ENCODE measurements at regions not wholly inside any gene's neighbourhood (a gene's known extent, or its start where the extent isn't known, plus 50 kb on each side); places are given as distances from the start of the nearest gene placed in this dataset.
A peak's percentile ranks its signal among the peaks of the same experiment; 100 is the strongest.
"Not testable (repeated sequence)": the region's sequence is repeated elsewhere in the genome, so short reads cannot be mapped to it uniquely, and the experiment has no call there.

- TF ChIP-seq, protein P1, sequence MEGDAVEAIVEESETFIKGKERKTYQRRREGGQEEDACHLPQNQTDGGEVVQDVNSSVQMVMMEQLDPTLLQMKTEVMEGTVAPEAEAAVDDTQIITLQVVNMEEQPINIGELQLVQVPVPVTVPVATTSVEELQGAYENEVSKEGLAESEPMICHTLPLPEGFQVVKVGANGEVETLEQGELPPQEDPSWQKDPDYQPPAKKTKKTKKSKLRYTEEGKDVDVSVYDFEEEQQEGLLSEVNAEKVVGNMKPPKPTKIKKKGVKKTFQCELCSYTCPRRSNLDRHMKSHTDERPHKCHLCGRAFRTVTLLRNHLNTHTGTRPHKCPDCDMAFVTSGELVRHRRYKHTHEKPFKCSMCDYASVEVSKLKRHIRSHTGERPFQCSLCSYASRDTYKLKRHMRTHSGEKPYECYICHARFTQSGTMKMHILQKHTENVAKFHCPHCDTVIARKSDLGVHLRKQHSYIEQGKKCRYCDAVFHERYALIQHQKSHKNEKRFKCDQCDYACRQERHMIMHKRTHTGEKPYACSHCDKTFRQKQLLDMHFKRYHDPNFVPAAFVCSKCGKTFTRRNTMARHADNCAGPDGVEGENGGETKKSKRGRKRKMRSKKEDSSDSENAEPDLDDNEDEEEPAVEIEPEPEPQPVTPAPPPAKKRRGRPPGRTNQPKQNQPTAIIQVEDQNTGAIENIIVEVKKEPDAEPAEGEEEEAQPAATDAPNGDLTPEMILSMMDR (IDR thresholded peaks at IDR 0.05; ENCODE audit: unreplicated experiment in 3 of 3), result peak; percentile 35 to 53 (median 48)
- H3K36me3 Mint-ChIP-seq (ENCODE audit: low read depth), result peaks cover 9% of the 10 kb centered on the region
Observed at GRCh38 chrX:65451663-65452062, 82.9 kb downstream of the LAS1L start.

DNA sequence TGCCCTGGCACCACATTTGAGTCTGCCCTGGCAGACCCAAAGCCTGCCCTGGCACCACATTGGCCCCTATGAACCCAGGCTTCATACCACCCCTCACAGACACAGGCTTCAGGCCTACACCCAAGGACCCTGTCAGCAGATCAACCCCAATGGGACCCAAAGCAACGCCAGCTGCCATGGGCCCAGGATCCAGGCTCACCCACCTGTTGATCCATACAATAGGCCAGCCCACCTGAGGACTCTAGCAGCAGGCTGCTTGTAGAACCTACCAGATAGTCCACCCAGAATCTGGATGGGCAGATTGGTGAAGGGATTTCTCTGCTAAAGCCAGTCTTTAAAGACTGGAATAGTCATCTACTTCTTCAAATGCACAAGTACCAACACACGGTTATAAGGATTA is 114.4 kb downstream of the LAS1L start:
- Mint-ChIP-seq H3K4me3 (no peak overlapping the region), H3K9me3 (peaks cover 22% of the 10 kb centered on the region), H3K27ac (no peak overlapping the region), H3K36me3 (ENCODE audit: low read depth) (no peaks in the 10 kb centered on the region), H3K4me1 (no peaks in the 10 kb centered on the region), H3K27me3 (ENCODE audit: low read depth) (no peaks in the 10 kb centered on the region)
- TF ChIP-seq, protein P1 (IDR thresholded peaks at IDR 0.05; ENCODE audit: unreplicated experiment in 3 of 3), result no peak

More at GRCh38 chrX:65451663-65452062, 82.9 kb downstream of the LAS1L start:
- Mint-ChIP-seq H3K4me3 (no peak overlapping the region), H3K9me3 (peaks cover 34% of the 10 kb centered on the region), H3K27ac (no peak overlapping the region), H3K4me1 (no peaks in the 10 kb centered on the region), H3K27me3 (ENCODE audit: low read depth) (no peaks in the 10 kb centered on the region)

DNA sequence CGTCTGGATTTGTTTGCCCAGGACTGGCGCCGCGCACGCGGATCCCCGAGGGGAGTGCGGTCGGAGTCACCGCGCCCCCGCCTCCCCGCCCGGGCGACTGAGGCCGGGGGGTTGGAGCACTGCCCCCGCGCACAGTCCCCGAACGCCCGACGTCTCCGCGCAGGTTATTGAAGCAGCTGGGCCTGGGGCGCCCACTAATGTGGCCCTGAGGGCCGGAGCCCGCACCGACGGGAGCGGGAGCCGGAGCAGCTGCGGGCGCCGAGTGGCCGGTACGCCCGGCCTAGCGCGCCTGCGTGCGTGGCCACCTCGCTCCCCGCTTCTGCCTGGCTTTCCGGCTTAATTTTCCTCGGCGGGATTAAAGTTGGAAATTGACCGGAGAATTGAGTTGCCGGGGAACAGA is 126.9 kb downstream of the LAS1L start:
- not testable (repeated sequence) for H3K27ac Mint-ChIP-seq, H3K4me3 Mint-ChIP-seq

DNA sequence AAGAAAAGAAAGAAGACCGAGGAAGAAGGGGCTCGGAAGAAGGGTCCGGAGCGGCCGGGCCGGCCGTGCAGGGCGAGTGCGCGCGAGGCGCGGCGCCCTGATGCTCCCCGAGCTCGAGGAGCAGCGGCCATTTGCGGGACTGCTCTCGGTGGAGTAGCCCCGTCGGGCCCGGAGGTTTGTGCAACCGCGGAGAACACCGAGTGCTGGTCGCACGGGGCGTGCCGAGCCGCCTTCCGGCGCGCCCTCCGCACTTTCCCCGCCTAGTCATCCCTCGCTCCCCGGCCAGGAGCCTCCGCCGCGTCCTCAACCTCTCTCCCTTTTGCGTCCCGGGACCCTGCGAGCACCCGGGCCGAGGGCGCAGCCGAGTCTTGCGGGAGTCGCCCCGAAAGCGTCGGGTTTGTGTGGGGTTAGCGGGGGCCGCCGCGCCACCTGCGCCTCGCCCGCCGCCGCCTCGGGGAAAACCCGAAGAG is 127.4 kb downstream of the LAS1L start:
- H3K4me1 Mint-ChIP-seq, result no peaks in the 10 kb centered on the region
- no peak overlapping the region for H3K27ac Mint-ChIP-seq
- peaks cover 35% of the 10 kb centered on the region for H3K9me3 Mint-ChIP-seq
- peak overlapping the region in 1 of 3 experiments; percentile 48 for H3K4me3 Mint-ChIP-seq
- H3K27me3 Mint-ChIP-seq (ENCODE audit: low read depth), result no peaks in the 10 kb centered on the region
- TF ChIP-seq, protein P1 (IDR thresholded peaks at IDR 0.05; ENCODE audit: unreplicated experiment in 3 of 3), result no peak
- H3K36me3 Mint-ChIP-seq (ENCODE audit: low read depth), result no peaks in the 10 kb centered on the region

More for the DNA sequence above, 126.9 kb downstream of the LAS1L start:
- H3K27me3 Mint-ChIP-seq (ENCODE audit: low read depth); H3K4me1 Mint-ChIP-seq; H3K36me3 Mint-ChIP-seq (ENCODE audit: low read depth): not testable (repeated sequence)
- H3K9me3 Mint-ChIP-seq, result peaks cover 35% of the 10 kb centered on the region

GRCh38 chrX:65406532-65406931 is 128.1 kb downstream of the LAS1L start:
- Mint-ChIP-seq H3K27ac (no peak overlapping the region), H3K9me3 (peaks cover 32% of the 10 kb centered on the region), H3K4me3 (peak overlapping the region in 1 of 3 experiments; percentile 48), H3K27me3 (ENCODE audit: low read depth) (no peaks in the 10 kb centered on the region), H3K4me1 (no peaks in the 10 kb centered on the region), H3K36me3 (ENCODE audit: low read depth) (no peaks in the 10 kb centered on the region)
- TF ChIP-seq, protein P1 (IDR thresholded peaks at IDR 0.05; ENCODE audit: unreplicated experiment in 3 of 3), result no peak

GRCh38 chrX:65392284-65392683 is 142.3 kb downstream of the LAS1L start:
- H3K27me3 Mint-ChIP-seq (ENCODE audit: low read depth), result no peaks in the 10 kb centered on the region
- H3K4me3 Mint-ChIP-seq, result no peak overlapping the region
- no peaks in the 10 kb centered on the region for H3K4me1 Mint-ChIP-seq
- no peak overlapping the region for H3K27ac Mint-ChIP-seq
- peaks cover 50% of the 10 kb centered on the region for H3K9me3 Mint-ChIP-seq
- H3K36me3 Mint-ChIP-seq (ENCODE audit: low read depth), result peaks cover 7% of the 10 kb centered on the region
- TF ChIP-seq, protein P1 (IDR thresholded peaks at IDR 0.05; ENCODE audit: unreplicated experiment in 3 of 3), result no peak

DNA sequence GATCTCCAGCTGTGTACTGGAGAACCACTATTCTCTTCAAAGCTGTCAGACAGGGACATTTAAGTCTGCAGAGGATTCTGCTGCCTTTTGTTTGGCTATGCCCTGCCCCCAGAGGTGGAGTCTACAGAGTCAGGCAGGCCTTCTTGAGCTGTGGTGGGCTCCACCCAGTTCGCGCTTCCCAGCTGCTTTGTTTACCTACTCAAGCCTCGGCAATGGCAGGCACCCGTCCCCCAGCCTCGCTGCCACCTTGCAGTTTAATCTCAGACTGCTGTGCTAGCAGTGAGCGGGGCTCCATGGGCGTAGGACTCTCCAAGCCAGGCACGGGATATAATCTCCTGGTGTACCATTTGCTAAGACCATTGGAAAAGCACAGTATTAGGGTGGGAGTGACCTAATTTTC is 145.5 kb downstream of the LAS1L start:
- peaks cover 56% of the 10 kb centered on the region for H3K9me3 Mint-ChIP-seq
- not testable (repeated sequence) for H3K4me1 Mint-ChIP-seq; H3K36me3 Mint-ChIP-seq (ENCODE audit: low read depth); H3K4me3 Mint-ChIP-seq; H3K27me3 Mint-ChIP-seq (ENCODE audit: low read depth); H3K27ac Mint-ChIP-seq
